ENCODE measurements at regions not wholly inside any gene's neighbourhood (a gene's known extent, or its start where the extent isn't known, plus 50 kb on each side); places are given as distances from the start of the nearest gene placed in this dataset.

DNA sequence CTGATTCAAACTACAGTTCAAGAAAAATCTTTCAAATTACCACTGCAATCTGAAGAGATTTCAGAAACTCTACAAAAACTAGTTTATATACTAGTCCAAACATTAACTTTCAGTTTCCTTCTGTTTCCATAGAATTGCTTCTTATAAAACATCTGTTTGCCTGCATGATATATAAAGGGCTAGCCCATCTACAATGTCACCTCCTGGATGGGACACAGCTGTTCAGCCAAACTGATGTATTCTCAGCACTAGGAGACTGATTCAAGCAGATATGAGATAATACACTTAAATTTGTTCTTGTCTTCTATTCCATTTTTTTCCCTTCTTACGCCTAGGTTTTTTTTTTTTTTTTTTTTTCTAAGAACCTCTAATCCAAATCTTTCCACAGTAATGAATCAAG lies 1569.7 kb upstream of the IGFBP7 start:
- DNase-seq, result no peak

DNA sequence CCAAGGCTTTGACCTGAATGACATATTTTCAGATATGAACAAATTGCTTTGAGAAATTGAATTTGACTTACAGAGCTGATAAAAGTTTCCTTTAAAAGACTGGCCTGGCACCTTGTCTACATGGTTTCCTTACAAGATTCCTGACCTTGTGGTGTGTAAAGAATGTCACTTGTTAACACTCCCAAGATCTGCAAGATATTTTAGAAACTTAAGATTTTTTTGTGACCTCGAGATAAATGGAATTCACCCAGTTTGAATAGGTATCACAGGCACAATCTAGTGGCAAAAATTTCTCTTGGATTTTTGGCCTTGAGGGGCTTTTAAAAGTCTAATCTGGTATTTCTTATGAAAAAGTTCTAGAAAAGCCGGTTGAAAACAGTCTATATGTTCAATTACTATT lies 1568.9 kb upstream of the IGFBP7 start:
- no peak for DNase-seq

DNA sequence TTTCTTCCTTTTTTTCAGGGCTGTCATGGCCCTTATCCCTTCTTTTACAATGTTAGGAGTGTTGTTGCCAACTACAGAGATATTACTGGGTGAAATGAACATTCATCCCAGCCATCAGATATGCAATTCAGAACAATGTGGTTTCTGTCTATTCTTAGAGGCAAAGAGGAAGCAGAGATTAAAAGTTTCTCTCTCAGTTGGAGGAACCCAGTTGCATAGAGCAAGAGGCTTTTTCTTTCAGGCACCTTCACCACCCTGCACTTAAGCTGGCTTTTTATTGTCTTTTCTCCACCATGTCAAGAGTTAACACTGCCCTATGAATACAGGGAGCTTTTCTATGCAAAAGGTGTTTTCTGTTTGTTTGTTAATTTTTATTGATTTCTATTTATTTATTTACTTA lies 1559.6 kb upstream of the IGFBP7 start:
- no peak for DNase-seq

DNA sequence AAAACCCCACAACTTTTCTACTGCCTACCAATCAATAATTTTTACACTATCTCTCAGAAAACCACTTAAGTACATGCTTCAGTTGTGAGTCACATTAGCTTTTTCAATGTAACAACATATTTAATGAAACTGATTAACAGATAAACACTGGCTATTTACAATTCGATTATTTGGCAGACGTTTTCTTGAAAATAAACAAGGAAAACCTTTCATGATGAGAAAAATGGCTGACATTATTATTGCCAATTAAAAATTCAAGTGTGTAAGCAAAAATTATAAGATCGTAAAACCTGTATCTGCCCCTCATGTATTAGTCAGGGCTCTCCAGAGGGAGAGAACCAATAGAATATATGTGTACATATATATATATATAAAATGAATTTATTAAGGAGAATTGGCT lies 1555.5 kb upstream of the IGFBP7 start:
- no peak for DNase-seq

DNA sequence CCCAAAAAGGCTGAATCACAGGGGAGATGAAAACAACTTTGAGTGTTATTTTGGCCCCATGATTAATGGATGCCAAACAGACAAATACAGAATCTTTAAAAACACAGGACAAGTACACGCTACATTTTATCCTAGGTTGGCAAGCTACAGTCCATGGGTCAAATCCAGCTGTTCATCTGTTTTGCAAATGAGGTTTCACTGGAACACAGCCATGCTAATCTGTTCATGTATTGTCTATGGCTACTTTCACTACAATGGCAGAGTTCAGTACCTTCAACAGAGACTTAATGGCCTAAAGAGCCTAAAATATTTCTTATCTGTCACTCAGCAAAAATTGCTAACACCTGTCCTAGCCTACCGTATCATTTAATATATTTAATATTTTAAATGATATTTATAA lies 1548.5 kb upstream of the IGFBP7 start:
- DNase-seq, result no peak

DNA sequence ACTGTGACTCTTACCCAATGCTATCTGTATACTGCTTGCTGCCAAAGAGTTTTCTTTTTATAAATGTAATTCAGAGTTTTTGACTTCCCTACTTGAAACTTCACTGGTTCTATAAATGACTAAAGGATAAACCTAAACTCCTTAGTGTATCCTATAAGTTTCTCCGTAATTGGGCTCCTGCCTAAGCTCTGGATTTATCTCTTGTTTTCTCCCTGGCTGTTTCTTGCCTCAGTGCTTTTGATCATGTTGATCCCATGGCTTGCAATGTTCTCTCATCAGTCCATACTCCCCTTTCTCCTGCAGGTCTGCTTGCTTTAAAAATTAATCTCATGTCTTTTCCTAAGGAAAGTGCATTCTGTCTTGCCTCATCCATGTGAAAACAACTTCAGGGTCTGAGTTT lies 1543.1 kb upstream of the IGFBP7 start:
- DNase-seq, result no peak

DNA sequence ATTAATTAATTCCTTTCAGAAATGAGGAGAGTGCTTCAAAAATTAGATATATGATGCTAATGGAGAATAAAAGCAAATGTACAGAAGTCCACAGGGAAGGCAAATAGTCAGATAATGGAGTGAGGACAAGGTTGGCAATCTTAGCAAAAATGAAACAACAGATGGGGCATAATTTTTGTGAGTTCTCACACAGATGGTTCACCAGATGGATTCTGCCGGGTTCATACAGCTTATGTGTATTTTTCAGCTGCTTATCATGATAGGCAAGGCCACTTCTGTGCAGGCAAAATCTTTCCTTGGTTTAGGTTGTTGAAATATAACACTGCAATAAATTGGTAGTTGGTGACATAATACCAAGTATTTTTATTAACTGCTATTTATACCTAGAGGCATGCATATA lies 1539.0 kb upstream of the IGFBP7 start:
- DNase-seq, result no peak

DNA sequence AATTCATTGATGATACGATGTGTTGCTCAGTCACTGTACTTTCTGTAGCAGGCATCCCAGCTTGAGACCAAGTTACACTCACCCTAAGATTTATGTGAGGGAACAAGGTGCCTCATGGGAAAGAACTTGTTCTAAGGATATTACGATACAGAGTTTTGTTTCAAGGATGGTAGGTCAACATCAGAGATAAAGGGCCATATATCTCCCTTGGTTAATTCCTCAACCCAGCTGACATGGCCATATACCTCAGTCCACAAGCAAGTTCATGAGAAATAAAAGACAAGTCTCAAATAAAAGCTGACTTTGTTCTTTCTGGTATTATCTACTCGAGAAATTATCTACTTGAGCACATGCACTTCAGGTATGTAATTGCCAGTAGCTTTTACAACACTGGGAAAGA lies 1535.9 kb upstream of the IGFBP7 start:
- DNase-seq, result no peak

DNA sequence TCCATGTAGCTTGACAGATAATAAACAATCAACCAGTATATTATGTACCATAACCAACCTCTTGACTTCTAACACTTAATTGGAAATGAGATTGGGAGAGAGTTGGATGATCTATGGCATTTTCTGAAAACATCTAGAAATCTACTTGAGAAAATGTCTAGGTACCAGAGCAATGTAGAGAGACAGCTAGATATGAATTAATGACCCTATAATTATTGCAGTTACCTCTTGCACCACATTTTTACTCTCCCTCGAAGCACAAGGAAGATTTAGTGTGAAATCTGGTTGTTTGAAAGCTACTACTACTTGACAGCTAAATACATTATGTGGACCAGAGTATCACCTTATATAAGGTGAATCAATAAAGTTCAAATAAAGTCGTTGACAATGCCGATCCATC lies 1534.4 kb upstream of the IGFBP7 start:
- no peak for DNase-seq

DNA sequence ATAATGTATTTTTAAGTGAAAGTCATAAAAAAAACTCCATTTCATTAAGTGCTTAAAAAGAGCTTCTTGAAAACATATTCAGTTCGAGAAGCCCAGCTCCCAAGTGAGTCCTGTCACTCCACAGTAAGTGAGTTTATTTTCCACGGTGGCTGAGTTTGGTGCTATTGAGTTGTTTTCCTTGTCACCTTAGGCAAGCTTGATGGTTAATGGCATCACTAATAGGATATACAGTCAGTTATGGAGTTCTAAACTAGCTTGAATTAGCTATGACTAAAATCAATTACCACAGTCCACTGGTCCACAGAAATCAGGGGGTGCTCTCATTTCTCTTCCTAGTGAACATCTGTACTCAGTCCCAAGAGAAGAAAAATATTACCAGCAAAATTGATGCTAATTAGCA lies 1526.2 kb upstream of the IGFBP7 start:
- no peak for DNase-seq

DNA sequence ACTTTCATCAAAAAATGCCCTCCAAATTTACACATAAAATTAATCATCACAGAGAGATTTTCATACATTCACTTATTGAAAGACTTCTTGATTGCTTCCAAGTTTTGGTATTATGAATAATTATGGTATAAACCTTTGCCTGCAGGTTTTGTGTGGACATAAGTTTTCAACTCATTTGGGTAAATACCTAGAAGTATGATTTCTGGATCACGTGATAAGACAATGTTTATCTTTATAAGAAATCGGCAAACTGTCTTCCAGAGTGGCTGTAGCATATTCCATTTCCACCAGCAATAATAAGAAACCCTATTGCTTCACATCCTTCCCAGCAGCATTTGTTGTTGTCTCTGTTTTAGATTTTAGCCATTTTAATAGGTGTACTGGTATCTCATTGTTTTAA lies 1507.0 kb upstream of the IGFBP7 start:
- DNase-seq, result no peak

DNA sequence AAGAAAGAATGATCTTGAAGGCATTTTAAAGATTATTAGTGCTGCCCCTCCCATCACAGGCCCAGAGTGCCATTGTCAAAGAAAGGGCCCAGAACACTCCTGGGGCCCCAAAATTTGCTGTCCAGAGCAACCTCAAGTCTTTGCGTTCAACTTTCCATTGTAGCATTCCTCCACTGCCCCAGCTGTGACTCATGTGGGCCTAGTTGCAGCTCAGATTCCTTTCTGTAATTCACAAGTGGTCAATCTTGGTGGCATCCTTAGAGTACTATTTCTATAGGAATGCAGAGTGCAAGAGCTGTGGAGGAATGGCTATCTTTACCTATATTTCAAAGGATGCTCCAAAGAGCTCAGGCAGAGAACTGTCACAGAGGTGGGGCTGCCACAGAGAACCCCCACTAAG lies 1500.8 kb upstream of the IGFBP7 start:
- DNase-seq, result no peak

DNA sequence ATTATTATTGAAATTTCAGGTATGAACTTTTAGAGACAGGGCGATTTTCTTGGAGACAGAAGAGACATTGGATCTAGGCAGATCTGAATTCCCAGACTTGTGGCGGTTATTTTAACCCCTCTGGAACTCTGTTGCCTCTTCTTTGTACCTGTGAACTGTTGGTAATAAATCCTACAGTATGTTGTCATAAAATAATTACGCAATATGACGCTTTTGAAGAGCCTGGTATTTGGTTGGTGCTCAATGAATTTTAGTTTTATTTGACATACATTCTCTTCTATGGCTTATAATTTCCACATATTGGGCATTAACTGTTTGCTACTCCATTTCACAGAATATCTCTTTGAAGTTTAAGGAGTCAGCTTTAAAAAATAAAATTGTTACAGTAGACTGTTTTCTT lies 1496.1 kb upstream of the IGFBP7 start:
- DNase-seq, result no peak

DNA sequence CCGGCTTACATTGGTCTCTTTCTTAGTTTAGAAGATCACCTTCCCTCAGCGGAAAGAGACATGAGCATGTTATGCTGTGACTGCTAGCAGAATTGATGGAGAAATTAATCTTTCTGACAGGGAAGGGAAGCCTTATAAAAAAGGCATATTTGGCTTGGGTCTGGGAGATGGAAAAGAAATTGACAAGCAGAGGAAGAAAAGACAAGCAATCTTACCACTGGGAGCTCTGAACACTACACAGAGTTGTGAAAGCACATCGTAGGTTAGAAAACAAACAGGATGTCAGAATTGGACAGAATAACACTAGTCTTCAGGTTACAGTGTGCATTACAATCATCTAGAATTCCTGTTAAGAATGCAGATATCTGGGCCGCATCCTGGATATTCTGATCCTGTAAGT lies 1493.8 kb upstream of the IGFBP7 start:
- no peak for DNase-seq

DNA sequence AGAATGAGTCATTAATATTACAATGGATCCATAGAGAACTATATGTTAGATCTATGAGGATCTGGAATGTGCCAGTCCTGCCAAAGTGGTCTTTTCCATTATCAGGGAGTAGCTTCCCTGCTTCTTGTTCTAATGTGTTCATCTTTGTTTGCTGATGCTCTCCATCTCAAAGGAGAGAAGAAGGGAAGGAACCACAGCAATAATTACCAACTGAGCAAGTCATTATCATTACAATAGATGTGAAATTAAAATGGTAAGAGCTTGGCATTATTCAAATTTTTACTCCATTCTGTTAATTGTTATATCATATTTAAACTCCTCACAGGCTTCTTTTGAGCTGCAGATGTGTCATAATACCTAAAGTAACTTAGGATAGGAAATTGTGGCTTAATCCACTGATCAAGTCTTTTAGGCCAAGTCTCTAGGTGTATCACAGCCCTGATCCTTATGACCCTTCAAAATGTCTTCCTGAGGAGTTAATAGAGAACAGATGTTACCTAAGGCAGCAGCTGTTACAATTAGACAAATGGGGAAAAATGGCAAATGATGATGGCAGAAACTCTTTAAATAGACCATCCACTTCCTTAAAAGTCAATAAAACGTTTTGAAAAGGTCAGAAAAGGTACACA lies 1492.7 kb upstream of the IGFBP7 start:
- DNase-seq, result no peak

DNA sequence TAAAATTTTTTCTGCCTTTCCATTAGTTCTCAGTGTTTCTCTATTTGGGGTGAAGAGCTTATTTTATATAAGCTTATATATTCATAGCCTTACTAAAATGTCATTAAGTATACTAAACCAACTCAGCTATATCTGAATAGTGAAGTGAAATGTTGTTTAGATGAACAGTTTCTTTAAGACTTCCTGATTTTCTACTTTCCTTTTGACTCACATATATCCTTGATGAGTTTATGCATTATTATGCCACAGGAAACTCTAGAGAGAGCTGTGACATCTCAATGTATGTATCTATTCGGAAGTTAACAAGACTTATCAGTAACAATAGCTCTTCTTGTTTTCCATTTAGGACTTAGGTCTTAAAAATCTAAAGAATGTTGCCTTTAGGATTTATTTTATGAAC lies 1491.8 kb upstream of the IGFBP7 start:
- no peak for DNase-seq

DNA sequence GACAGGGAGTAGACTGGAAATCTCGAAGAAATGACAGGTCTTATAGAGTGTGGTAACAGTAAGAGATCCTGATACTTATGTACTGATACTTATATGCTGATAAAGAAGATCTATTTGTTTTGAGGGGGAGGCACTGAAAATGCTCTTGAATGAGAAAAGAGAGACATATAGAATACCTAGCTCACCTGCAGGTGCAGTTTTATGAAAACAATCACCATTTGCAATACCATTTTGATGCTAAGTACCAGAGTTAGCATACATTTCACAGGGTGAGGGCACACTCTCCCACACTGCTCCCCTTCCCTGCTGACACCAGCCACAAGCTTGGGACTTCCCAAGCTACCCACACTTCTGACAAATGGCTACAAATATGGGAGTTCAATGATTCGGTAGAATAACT lies 1490.1 kb upstream of the IGFBP7 start:
- no peak for DNase-seq

DNA sequence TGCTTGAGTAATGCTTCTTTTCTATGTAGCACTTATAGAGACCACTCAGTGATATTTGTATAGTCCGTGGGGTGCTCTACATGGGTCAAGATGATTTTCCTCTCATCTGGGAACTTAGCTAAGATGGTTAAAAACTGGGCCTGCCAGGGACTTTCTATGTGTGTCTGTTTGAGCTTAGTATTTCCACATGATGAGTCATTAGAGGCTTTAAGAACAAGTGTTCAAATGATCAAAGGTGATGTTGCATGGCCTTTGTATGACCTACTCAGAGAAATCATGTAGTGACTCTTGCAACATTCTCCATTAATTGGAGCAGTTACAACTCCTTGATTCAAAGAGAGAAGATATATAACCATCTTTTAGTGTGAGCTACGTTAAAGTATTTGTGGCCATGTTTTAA lies 1480.5 kb upstream of the IGFBP7 start:
- no peak for DNase-seq

DNA sequence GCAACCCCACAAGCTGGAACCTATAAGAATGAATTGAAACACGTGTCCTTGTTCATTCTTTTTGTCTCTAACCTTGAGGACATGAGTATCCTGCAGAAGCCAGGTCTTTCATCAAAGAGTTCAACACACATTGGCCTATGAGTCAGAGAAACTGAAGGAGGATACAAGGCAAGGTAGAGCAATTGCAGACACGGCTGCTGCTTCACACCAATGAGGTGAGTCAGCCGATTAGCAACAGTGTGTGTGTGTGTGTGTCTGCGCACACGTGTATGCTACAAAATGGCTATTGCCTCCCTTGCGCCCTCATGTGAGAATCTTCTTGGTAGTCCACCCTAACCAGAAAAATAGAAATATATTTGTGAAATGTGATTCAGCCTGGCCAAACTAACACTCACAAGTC lies 1477.7 kb upstream of the IGFBP7 start:
- DNase-seq, result no peak

DNA sequence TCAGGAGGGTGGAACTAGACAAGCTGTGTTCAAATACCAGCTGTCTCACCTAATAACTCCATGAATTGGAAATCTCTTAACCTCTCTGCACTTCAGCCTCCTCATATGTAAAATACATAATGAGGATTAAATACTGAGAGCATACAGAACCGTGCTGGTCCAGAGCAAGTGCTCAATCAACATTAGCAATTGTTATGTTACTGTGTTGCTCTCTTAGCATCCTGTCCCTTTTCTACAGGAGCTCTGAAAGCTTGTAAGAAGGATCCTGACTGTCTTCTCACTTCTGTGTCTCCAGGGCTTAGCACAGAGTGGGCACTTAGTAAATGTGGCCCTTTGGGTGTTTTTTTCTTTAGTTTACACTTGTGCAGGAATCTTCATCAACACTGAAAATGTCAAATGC lies 1456.1 kb upstream of the IGFBP7 start:
- DNase-seq, result no peak

DNA sequence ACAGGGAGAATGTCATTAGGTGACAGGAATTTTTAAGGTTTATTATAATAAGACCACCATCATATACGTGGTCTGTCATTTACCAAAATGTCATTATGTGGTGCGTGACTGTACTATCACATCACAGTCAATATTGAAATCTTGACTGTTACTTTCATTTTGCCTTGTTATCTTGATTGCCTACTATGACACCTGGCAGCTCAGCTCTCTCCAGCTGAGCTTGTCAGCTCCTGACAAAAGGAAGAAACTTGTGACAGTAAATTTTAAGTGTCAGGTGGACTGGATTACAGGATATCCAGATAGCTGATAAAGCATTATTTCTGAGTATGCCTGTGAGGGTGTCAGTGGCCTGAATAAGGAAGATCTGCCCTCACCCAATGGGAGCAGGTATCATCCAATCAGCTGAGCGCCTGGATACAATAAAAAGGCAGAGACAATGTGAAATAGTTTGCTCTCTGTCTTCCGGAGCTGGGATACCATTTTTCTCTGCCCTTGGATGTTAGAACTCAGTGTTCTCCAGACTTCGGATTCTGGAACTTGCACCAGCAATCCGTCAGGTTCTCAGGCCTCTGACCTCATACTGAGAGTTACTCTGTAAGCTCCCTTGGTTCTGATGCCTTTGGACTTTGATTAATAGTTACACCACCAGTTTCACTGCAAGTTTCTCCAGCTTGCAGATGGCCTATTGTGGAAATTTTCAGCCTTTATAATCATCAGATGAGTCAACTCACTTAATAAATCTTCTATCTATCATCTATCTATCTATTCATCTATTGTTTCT lies 1454.7 kb upstream of the IGFBP7 start:
- DNase-seq, result no peak

DNA sequence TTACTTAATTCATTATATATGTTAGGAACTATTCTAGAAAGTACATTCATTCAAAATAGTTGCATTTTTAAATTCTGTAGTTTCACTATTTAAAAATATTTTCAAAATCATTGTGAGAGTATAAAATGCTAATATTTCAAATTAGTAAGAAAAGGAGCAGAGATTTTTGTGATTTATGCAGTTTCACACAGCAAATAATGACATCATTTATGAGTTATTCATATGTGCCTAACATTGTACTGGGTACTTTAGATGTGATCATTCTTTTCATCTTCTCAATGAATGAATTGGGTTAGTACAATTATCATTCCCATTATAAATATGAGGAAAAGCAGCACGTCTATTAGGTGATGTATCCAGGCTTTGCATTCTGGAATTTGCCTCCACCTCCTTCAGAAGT lies 1451.0 kb upstream of the IGFBP7 start:
- DNase-seq, result no peak

DNA sequence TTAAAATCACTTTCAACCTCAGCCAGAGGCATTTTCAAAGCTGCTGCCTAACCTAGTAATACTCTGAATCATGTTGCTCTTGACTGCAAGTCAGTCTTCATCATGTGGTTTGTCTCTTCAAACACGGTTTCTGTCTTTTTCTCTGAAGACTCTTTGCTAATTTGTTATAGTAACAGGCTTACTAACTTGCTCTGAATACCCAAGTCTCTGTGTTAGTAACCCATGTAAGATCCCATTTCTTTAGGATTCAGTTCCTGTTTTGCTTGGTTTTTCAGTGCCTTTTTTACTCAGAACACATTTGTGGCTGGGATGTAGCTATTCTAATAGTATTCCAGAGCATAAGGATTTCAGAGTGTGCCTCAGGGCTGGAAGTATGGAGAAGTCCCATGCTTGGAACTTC lies 1450.6 kb upstream of the IGFBP7 start:
- DNase-seq, result no peak

DNA sequence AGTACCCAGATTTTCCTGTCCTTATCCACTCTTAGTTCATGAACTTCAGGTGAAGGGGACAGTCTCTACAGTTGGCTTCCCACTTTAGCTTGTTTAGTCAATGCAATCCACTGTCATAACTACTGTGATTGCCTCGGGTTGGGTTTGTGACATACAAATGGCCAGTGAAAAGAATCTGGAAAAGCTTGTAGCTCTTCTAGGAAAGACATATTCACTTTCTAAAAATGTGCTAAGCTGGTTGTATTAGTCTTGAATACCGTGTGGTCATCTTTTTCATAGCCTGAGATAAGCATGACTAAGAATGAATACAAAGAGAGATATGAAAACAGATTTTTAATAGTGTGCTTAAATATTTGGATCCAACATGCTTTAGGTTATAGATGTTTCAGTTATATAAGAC lies 1443.5 kb upstream of the IGFBP7 start:
- DNase-seq, result no peak

DNA sequence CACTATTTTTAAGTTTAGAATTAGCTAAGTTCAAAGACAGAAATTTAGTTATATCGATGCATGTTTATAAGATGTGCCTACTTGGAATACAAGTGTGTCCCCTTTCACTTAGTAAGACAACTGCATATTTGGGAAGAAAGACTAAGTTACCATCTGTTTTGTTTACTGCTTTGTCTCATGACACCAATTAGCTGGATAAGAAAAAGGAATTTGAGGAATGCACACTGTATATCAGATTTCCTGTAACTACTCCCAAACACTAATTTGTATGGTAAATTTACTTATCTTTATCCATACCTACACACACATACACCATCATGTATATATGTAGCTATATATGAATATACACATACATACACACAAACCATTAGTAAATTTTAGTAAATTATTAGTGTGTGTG lies 1442.8 kb upstream of the IGFBP7 start:
- DNase-seq, result no peak

Data from activated effector memory CD4-positive, alpha-beta T cell treated with Interleukin-2 at 50 U/mL for 16 hours (primary cell).